ENCODE measurements at regions not wholly inside any gene's neighbourhood (a gene's known extent, or its start where the extent isn't known, plus 50 kb on each side); places are given as distances from the start of the nearest gene placed in this dataset.

GRCh38 chr16:65201511-65201910 is 79.6 kb upstream of the CDH11 start:
- H3K4me3 ChIP-seq (ENCODE audit: insufficient read depth, low read depth, low read length), result no peak overlapping the region
- no peaks in the 10 kb centered on the region for H3K27me3 ChIP-seq (ENCODE audit: control insufficient read depth, insufficient read depth, low read length)
- no peaks in the 10 kb centered on the region for H3K36me3 ChIP-seq (ENCODE audit: control insufficient read depth, insufficient read depth, low read length)
- intact Hi-C loops (cut with micrococcal nuclease) (no loop called here), dilution Hi-C loops (cut with HindIII; ENCODE audit: low sequenced_read_pairs, unreplicated experiment) (no loop called here), in situ Hi-C loops (cut with MboI; ENCODE audit: low sequenced_read_pairs) (no loop called here)
- H3K4ac ChIP-seq (ENCODE audit: low read depth, low read length), result no peak overlapping the region
- no peaks in the 10 kb centered on the region for H3K9me3 ChIP-seq (ENCODE audit: control insufficient read depth, insufficient read depth, low read length)
- H4K20me1 ChIP-seq (ENCODE audit: insufficient read depth, low read length), result no peaks in the 10 kb centered on the region
- TF ChIP-seq POLR2A (IDR thresholded peaks at IDR 0.05; ENCODE audit: low read depth, low read length), result no peak
- TF ChIP-seq, protein P1, sequence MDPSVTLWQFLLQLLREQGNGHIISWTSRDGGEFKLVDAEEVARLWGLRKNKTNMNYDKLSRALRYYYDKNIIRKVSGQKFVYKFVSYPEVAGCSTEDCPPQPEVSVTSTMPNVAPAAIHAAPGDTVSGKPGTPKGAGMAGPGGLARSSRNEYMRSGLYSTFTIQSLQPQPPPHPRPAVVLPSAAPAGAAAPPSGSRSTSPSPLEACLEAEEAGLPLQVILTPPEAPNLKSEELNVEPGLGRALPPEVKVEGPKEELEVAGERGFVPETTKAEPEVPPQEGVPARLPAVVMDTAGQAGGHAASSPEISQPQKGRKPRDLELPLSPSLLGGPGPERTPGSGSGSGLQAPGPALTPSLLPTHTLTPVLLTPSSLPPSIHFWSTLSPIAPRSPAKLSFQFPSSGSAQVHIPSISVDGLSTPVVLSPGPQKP (IDR thresholded peaks at IDR 0.05; ENCODE audit: borderline replicate concordance, low read depth, low read length), result no peak
- TF ChIP-seq RFX5 (IDR thresholded peaks at IDR 0.05; ENCODE audit: low read depth, low read length), result no peak
- no peak for TF ChIP-seq MAFK (IDR thresholded peaks at IDR 0.05; ENCODE audit: low read depth, low read length)
- no peak for TF ChIP-seq FOS (IDR thresholded peaks at IDR 0.05; ENCODE audit: low read depth, low read length)
- no peak overlapping the region for H2BK5ac ChIP-seq (ENCODE audit: low read depth, low read length, poor library complexity, severe bottlenecking)
- H2BK20ac ChIP-seq (ENCODE audit: low read depth, low read length), result no peak overlapping the region; the same call in 1 of the 2 replicates
- H3K56ac ChIP-seq (ENCODE audit: extremely low read depth, insufficient read depth, low read length), result no peak overlapping the region
- no peak overlapping the region; the same call in 1 of the 2 replicates for H3K4me2 ChIP-seq (ENCODE audit: low read depth, low read length)
- no peak overlapping the region for H2AFZ ChIP-seq (replicated peaks; ENCODE audit: low read length, poor library complexity)
- H3K9ac ChIP-seq (ENCODE audit: low read depth, low read length), result no peak overlapping the region
- POLR2A ChIA-PET (ENCODE audit: unreplicated experiment), result no interaction called here
- BruUV-seq (replicated peaks), result no TSS peak
- 0 out of 4 replicates have a peak overlapping the region, but pooled peaks of 1 of the 2 experiments have one; percentile 39 for H4K8ac ChIP-seq (ENCODE audit: low read depth in 2 of 2, low read length in 2 of 2)
- no peaks in the 10 kb centered on the region for H3K79me1 ChIP-seq (ENCODE audit: low read depth in 1 of 2, low read length in 2 of 2)
- H3K9me1 ChIP-seq (ENCODE audit: insufficient read depth, low read length), result no peaks in the 10 kb centered on the region
- H3K14ac ChIP-seq (replicated peaks; ENCODE audit: low read depth, low read length), result 0 out of 2 replicates have a peak overlapping the region, but pooled peaks have one; percentile 52
- no peak overlapping the region; the same call in 1 of the 2 replicates for H4K91ac ChIP-seq (ENCODE audit: insufficient read depth, low read depth, low read length)
- H2AK9ac ChIP-seq (replicated peaks; ENCODE audit: low read depth, low read length, poor library complexity), result no peak overlapping the region
- ATAC-seq (ENCODE audit: low read depth) (no peak), DNase-seq (peak; percentile 19)
- no peak overlapping the region for H4K5ac ChIP-seq (ENCODE audit: low read depth, low read length)
- no peak overlapping the region for H3K23ac ChIP-seq (ENCODE audit: low read depth, low read length)
- 73% methylated on average over 2 of the region's 8 CpGs; no CpG with 5 or more reads in 1 of the 2 experiments for WGBS, 2 experiments (ENCODE audit: extremely low coverage in 2 of 2, insufficient read length in 1 of 2)
- H3K4me1 ChIP-seq (ENCODE audit: control insufficient read depth, insufficient read depth, low read length), result peaks cover 3% of the 10 kb centered on the region
- 0 out of 3 replicates have a peak overlapping the region, but pooled peaks have one; percentile 26 for H2BK15ac ChIP-seq (ENCODE audit: low read depth, low read length)
- no peak overlapping the region for H3K18ac ChIP-seq (ENCODE audit: low read depth, low read length)
- 0 out of 2 replicates have a peak overlapping the region, but pooled peaks have one; percentile 43 for H2AK5ac ChIP-seq (ENCODE audit: low read depth, low read length)
- no peak overlapping the region for H3K27ac ChIP-seq (ENCODE audit: insufficient read depth, low read length)
- CTCF ChIA-PET, result no interaction called here
- no peak overlapping the region for H2BK120ac ChIP-seq (ENCODE audit: low read depth, low read length)
